H1 (cell line): ENCODE measurements at regions not wholly inside any gene's neighbourhood (a gene's known extent, or its start where the extent isn't known, plus 50 kb on each side); places are given as distances from the start of the nearest gene placed in this dataset.

ENCODE experiments used
- CTCF ChIA-PET: fragments of 300-600 bp; sonication (Branson Sonifier 250); formaldehyde crosslinking; loops from one replicate; lab custom pipeline; 2021; ENCODE audit not compliant: partially characterized antibody; lab: Charles Lee
- POLR2A ChIA-PET: fragments of 300-600 bp; sonication (Branson Sonifier 250); formaldehyde crosslinking; loops from one replicate; lab custom pipeline; 2021; ENCODE audit warnings: inconsistent platforms; ENCODE audit not compliant: partially characterized antibody; lab: Charles Lee
- DNase-seq, 2 experiments: peaks; one replicate each; pipeline versions ENCODE4 v3.0.0 to v3.0.0-alpha.2; 2010 to 2022; ENCODE audit warnings: low spot score in 2 of 2, low read depth in 1 of 2, mixed read lengths in 1 of 2
- FAIRE-seq: peaks from 2 replicates; lab custom pipeline; 2011; peaks lifted over from hg19 to GRCh38; lab: Jason Lieb, UNC
- H2AFZ ChIP-seq: 2 replicates; pipeline ENCODE4 v1.8.1; 2012; ENCODE audit warnings: low read length, inconsistent platforms
- H2AK5ac ChIP-seq: 2 replicates; pipeline ENCODE4 v1.6.1; 2013; ENCODE audit warnings: low read depth, low read length
- H2BK120ac ChIP-seq: replicated peaks from 2 replicates; pipeline ENCODE3; 2013; ENCODE audit warnings: low read depth, low read length, inconsistent platforms
- H2BK12ac ChIP-seq: 2 replicates; pipeline ENCODE4 v1.6.1; 2013; ENCODE audit warnings: low read depth, low read length
- H2BK15ac ChIP-seq: 2 replicates; pipeline ENCODE4 v1.6.1; 2013; ENCODE audit warnings: low read length
- H2BK20ac ChIP-seq: 2 replicates; pipeline ENCODE4 v1.6.1; 2013; ENCODE audit warnings: low read length
- H2BK5ac ChIP-seq: 2 replicates; pipeline ENCODE4 v1.6.1; 2013; ENCODE audit warnings: low read depth, low read length
- H3K14ac ChIP-seq: 2 replicates; pipeline ENCODE4 v1.6.1; 2013; ENCODE audit warnings: inconsistent platforms; ENCODE audit not compliant: insufficient read length
- H3K18ac ChIP-seq: 2 replicates; pipeline ENCODE4 v1.6.1; 2013; ENCODE audit warnings: low read length; ENCODE audit errors: extremely low read depth
- H3K23ac ChIP-seq: 2 replicates; pipeline ENCODE4 v1.6.1; 2013; ENCODE audit warnings: inconsistent platforms; ENCODE audit not compliant: insufficient read length
- H3K23me2 ChIP-seq: 2 replicates; pipeline ENCODE4 v1.6.1; 2013; ENCODE audit warnings: low read depth, low read length
- H3K27ac ChIP-seq: 2 replicates; pipeline ENCODE4 v1.6.1; 2011; ENCODE audit warnings: low read depth, low read length, inconsistent platforms
- H3K27me3 ChIP-seq, 4 experiments: replicated peaks in 1 of 4; 1 replicate in 1 of 4; 2 replicates in 3 of 4; pipeline versions ENCODE4 v1.6.1 to v1.8.1; 2011 to 2013; ENCODE audit warnings: low read length in 3 of 4, mild to moderate bottlenecking in 3 of 4, inconsistent platforms in 2 of 4, mixed read lengths in 2 of 4, moderate library complexity in 1 of 4; ENCODE audit not compliant: control insufficient read depth in 3 of 4, insufficient read depth in 3 of 4; ENCODE audit errors: extremely low read depth in 1 of 4
- H3K36me3 ChIP-seq, 4 experiments: 2 replicates each; pipeline versions ENCODE4 v1.6.1 to v1.8.1; 2011 to 2013; ENCODE audit warnings: mild to moderate bottlenecking in 4 of 4, low read length in 3 of 4, moderate library complexity in 2 of 4, control low read depth in 1 of 4, inconsistent platforms in 1 of 4; ENCODE audit not compliant: insufficient read depth in 4 of 4, control insufficient read depth in 2 of 4
- H3K4ac ChIP-seq: replicated peaks from 2 replicates; pipeline ENCODE3; 2013; ENCODE audit warnings: low read length, low read depth, mixed read lengths, inconsistent platforms; ENCODE audit not compliant: insufficient read length
- H3K4me1 ChIP-seq, 4 experiments: replicated peaks in 1 of 4; 1 replicate in 1 of 4; 2 replicates in 3 of 4; pipeline versions ENCODE4 v1.6.1 to v1.8.1; 2011 to 2013; ENCODE audit warnings: low read length in 3 of 4, inconsistent platforms in 2 of 4, mixed read lengths in 1 of 4; ENCODE audit not compliant: insufficient read depth in 4 of 4, control insufficient read depth in 3 of 4
- H3K4me2 ChIP-seq, 2 experiments: 2 replicates each; pipeline versions ENCODE4 v1.6.1 to v1.8.1; 2011 to 2013; ENCODE audit warnings: low read depth in 2 of 2, low read length in 2 of 2, control low read depth in 1 of 2, inconsistent platforms in 1 of 2, mild to moderate bottlenecking in 1 of 2; ENCODE audit not compliant: insufficient read depth in 1 of 2
- H3K4me3 ChIP-seq, 4 experiments: fragments of 200-600, 300-600 bp in 1 of 4; sonication (generic), shearing (Covaris generic), sonication (Bioruptor Twin) in 1 of 4; 2 replicates each; pipeline versions ENCODE4 v1.5.1 to v1.8.1; 2011 to 2016; ENCODE audit warnings: low read length in 4 of 4, low read depth in 3 of 4, control low read depth in 2 of 4, inconsistent platforms in 2 of 4, mild to moderate bottlenecking in 2 of 4, mixed read lengths in 1 of 4, moderate library complexity in 1 of 4; ENCODE audit not compliant: insufficient read depth in 2 of 4; ENCODE audit errors: extremely low read depth in 1 of 4
- H3K56ac ChIP-seq: replicated peaks from 2 replicates; pipeline ENCODE3; 2013; ENCODE audit warnings: low read depth, mild to moderate bottlenecking, mixed read lengths, low read length, inconsistent platforms; ENCODE audit not compliant: insufficient read length
- H3K79me1 ChIP-seq: 2 replicates; pipeline ENCODE4 v1.6.1; 2013; ENCODE audit warnings: low read depth, low read length, control low read depth
- H3K79me2 ChIP-seq, 2 experiments: 2 replicates each; pipeline versions ENCODE4 v1.6.1 to v1.8.1; 2012 to 2013; ENCODE audit warnings: low read length in 2 of 2, mild to moderate bottlenecking in 2 of 2, inconsistent platforms in 1 of 2; ENCODE audit not compliant: insufficient read depth in 2 of 2, control insufficient read depth in 1 of 2
- H3K9ac ChIP-seq, 4 experiments: replicated peaks in 1 of 4; 1 replicate in 1 of 4; 2 replicates in 3 of 4; pipeline versions ENCODE4 v1.6.1 to v1.8.1; 2011 to 2013; ENCODE audit warnings: low read depth in 3 of 4, low read length in 3 of 4, control low read depth in 2 of 4, mild to moderate bottlenecking in 2 of 4, moderate library complexity in 2 of 4, inconsistent platforms in 1 of 4; ENCODE audit errors: extremely low read depth in 1 of 4
- H3K9me3 ChIP-seq, 2 experiments: 2 replicates each; pipeline versions ENCODE4 v1.6.1 to v1.8.1; 2012 to 2013; ENCODE audit warnings: mild to moderate bottlenecking in 2 of 2, moderate library complexity in 2 of 2, control low read depth in 1 of 2, inconsistent platforms in 1 of 2, low read depth in 1 of 2, low read length in 1 of 2, mixed read lengths in 1 of 2; ENCODE audit not compliant: insufficient read depth in 2 of 2
- H4K20me1 ChIP-seq, 2 experiments: replicated peaks in 1 of 2; 2 replicates each; pipeline versions ENCODE3 to v1.8.1; 2011 to 2013; ENCODE audit warnings: inconsistent platforms in 2 of 2, low read length in 2 of 2, mild to moderate bottlenecking in 1 of 2; ENCODE audit not compliant: insufficient read depth in 2 of 2, control insufficient read depth in 1 of 2
- H4K5ac ChIP-seq: 2 replicates; pipeline ENCODE4 v1.6.1; 2013; ENCODE audit warnings: low read length, low read depth, mixed read lengths, inconsistent platforms; ENCODE audit not compliant: insufficient read length
- H4K8ac ChIP-seq: 2 replicates; pipeline ENCODE4 v1.8.0; 2013; ENCODE audit warnings: mild to moderate bottlenecking, moderate library complexity, low read length, inconsistent platforms; ENCODE audit not compliant: insufficient read depth; ENCODE audit errors: extremely low read depth
- H4K91ac ChIP-seq: replicated peaks from 2 replicates; pipeline ENCODE3; 2013; ENCODE audit warnings: low read length, mixed read lengths, inconsistent platforms; ENCODE audit not compliant: insufficient read length
- WGBS, 2 experiments: shearing (Covaris generic) in 1 of 2; methylation state at CpG; one replicate each; pipeline versions ENCODE4 v1.1.6 to v1.1.7; 2013 to 2015; ENCODE audit warnings: low lambda C conversion rate in 2 of 2, mixed read lengths in 2 of 2, inconsistent platforms in 1 of 2, low coverage in 1 of 2, missing lambda C conversion rate in 1 of 2; ENCODE audit not compliant: insufficient replicate concordance in 2 of 2, insufficient coverage in 1 of 2, insufficient read length in 1 of 2; ENCODE audit errors: extremely low coverage in 1 of 2, missing lambda C conversion rate in 1 of 2; 5-methylcytosine and 5-hydroxymethylcytosine counted together

GRCh38 chr2:236369661-236370062 lies 105.5 kb upstream of the ASB18 start:
- POLR2A ChIA-PET, result interaction anchor here (0.9 kb wide), 1 partner anchor 11 kb away, joined by 3 read pairs; no protein-coding TSS in a partner anchor
- Histone ChIP-seq H3K9ac (no peak overlapping the region; a peak in 1 of 7 replicates), H3K79me1 (no peaks in the 10 kb centered on the region), H2BK12ac (no peak overlapping the region), H3K4me3 (no peak overlapping the region), H2AFZ (0 out of 2 replicates have a peak overlapping the region, but pooled peaks have one; percentile 22), H2BK5ac (no peak overlapping the region), H2AK5ac (no peak overlapping the region), H3K9me3 (no peaks in the 10 kb centered on the region), H3K4ac (no peak overlapping the region), H3K4me1 (peaks cover 0 to 3% (median 0%) of the 10 kb centered on the region in 4 experiments; a peak in 2 of 7 replicates), H3K36me3 (no peaks in the 10 kb centered on the region), H3K4me2 (no peak overlapping the region), H3K18ac (no peak overlapping the region), H4K8ac (no peak overlapping the region; the same call in 1 of the 2 replicates), H3K56ac (no peak overlapping the region), H3K27me3 (no peaks in the 10 kb centered on the region), H2BK15ac (no peak overlapping the region), H4K20me1 (no peaks in the 10 kb centered on the region), H3K27ac (no peak overlapping the region), H2BK20ac (no peak overlapping the region), H2BK120ac (no peak overlapping the region), H3K23me2 (no peaks in the 10 kb centered on the region), H3K14ac (no peak overlapping the region), H4K5ac (peak overlapping the region; percentile 44), H4K91ac (no peak overlapping the region), H3K79me2 (no peaks in the 10 kb centered on the region), H3K23ac (no peak overlapping the region)
- CTCF ChIA-PET, result interaction anchor here (1.5 kb wide), 1 partner anchor 11 kb away, joined by 3 read pairs; no protein-coding TSS in a partner anchor
- WGBS, 2 experiments, result 82% methylated on average over 14 of the region's 14 CpGs; no CpG with 5 or more reads in 1 of the 2 experiments
- DNase-seq (no peak), FAIRE-seq (no peak)
